Stimulated activated CD8-positive, alpha-beta memory T cell treated with anti-CD3 and anti-CD28 coated beads, Interleukin-4, amount 100 ng/mL, for 1 hour (primary cell): ENCODE measurements at regions not wholly inside any gene's neighbourhood (a gene's known extent, or its start where the extent isn't known, plus 50 kb on each side); places are given as distances from the start of the nearest gene placed in this dataset.

ENCODE experiments used
- DNase-seq, 2 donors: peaks; one replicate each; pipeline ENCODE4 v3.0.0-alpha.2; 2020; ENCODE audit warnings: low read depth in 2 of 2, low spot score in 1 of 2

DNA sequence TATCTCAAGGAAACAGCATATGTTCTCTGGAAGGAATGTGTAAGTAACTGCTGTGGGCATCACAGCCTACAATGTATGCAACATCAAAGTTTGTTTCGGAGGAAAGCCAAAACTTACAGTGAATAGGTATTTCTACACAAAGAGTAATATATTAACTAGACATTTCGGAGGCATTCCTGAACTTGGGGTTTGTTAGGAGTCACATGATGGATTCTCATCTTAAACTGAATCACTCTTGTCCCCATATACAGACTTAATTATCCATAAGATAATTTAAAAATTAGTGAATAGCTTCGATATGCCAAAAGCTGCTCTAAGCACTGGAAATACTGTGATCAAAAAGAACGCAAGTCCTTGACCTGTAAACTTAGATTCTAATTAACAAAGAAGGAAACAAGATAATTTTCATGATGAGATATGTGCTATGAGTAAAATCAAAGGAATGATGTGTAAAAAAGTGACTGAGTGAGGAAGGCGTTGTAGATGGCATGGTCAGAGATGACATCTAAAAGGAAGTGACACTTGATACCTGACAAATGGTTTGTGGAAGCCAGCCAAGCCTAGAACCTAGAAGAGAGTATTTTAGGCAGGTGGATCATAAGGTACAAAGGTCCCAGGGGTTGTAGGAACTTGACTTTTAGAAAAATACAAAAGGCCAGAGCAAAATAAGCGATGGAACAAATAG lies 273.1 kb downstream of the MRPL39 start:
- no peak for DNase-seq

DNA sequence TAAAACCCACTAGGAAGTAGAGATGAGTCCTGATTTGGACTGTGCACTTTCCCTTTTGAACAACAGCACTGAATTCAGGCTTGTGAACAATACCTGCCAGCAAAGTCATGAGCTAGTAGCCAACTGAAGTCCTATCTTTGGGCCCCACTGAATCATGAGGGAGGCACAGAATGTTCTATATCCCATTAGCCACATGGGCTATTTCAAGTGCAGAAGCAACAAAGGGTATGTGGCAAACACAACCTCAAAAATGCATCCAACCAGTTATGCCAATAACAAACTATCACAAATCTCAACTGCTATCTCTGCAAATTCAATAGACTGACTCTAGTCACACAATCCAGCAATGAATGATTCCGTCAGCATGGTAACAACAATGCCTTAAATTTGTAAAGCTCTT lies 276.0 kb downstream of the MRPL39 start:
- no peak for DNase-seq

- no peak for DNase-seq
Measured at GRCh38 chr21:25330266-25330665, 277.0 kb downstream of the MRPL39 start.

DNA sequence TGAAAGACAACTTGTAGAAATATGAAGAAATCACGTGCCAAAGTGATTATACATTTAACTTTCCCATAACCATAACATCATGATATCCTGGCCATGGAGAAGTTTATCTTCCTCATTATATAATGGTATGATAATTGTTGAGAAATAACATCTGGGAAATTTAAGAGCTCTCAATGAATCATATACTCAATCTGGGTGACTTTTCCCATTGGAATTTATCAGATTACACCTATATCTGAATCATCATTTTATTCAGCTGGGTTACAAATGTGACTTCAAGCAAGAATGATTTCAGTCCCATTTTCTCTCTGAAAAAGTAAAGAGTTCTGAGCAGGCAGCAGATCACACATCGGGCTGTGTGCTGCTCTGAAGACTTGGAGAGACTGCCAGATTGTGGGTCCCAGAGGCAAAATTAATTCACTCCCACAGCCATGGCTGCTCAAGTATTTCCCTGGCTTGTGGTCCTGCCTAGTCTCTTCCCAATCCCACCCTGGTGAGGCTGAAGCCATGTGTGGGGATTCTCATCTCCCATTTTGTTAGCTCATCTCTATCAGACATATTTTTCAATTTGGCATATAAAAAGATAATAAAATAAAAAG lies 278.0 kb downstream of the MRPL39 start:
- DNase-seq = no peak

DNA sequence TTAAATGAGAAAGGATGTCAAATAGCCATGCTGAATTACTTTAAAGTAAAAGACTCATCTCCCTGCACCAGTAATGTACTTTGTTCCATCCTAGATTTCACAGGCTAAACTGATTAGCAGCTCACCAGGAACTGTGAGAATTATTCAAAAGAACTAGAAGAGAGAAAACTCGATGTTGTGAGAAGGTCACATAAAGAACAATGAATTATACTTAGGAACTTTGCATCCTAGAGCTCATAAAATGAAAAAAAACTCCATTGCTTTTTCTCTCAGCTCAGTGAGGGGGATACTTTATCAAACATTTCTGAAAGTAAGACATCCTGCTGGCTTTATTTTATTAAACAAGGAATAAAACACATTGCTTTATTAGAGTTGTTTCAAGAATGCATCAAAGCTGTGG lies 278.5 kb downstream of the MRPL39 start:
- no peak for DNase-seq

DNA sequence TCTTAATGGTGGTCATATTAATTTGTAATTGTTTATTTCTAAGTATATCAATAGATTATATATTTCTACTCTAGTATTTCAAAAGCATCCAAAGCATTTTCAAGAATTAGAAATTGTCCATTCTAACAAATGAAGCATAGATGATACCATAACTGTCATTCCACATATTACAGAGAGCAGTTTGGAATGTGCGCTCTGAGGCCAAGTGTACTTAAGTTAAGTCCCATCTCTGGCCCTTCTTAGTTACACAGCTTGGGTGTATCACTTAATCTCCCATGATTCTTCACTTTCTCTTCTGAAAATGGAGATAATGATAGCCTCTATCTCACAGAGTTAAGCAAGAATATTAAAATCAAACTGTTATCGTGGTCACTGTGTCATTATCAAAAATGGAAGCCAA lies 281.1 kb downstream of the MRPL39 start:
- DNase-seq = no peak

- no peak for DNase-seq
Measured at GRCh38 chr21:25324666-25325065, 282.6 kb downstream of the MRPL39 start.

DNA sequence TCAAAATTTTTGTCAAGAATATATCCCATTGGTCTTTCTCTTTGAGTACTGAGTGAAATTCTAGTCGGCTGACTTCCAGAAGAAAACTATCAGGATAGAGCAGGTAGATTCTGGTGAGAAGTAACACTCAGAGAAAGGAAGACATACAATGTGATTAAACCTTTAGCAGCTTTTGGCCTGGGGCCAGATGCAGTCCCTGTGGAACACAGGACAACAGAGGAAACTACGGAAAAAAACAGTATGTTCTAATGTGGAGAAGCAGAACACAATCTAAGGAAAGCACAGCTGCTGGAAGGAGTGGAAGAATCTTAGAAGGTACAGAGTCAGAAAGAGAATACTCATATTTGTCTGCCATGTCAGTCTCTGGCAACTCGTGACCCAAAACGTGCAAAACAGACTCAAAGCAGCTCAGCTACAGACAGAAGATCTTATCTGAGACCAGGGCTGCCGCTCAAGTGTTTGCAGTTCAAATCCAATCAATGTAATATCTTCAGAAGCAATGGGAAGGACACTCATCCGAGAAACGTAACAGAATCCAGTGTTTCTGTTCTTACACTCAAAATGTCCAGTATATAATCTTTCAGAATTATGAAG lies 283.8 kb downstream of the MRPL39 start:
- no peak for DNase-seq

DNA sequence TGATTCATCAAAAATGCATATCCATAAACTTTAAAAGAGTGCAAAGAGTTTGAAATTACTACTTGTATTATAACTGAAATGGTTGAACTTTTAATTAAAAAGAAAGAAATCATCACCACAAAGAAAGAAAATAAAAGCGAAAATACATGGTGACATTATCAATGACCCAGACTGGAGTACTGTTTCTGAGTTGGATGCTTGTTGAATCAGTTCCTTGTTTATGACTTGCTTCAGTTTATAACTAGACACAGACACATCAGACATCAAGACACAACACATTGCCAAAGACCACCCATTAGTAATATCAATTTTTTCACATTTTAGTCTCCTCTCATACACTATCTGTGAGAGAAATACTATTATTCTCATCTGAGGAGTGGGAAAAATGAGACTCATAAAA lies 293.0 kb downstream of the MRPL39 start:
- DNase-seq = no peak

GRCh38 chr21:25313829-25314228 lies 293.5 kb downstream of the MRPL39 start:
- no peak for DNase-seq

DNA sequence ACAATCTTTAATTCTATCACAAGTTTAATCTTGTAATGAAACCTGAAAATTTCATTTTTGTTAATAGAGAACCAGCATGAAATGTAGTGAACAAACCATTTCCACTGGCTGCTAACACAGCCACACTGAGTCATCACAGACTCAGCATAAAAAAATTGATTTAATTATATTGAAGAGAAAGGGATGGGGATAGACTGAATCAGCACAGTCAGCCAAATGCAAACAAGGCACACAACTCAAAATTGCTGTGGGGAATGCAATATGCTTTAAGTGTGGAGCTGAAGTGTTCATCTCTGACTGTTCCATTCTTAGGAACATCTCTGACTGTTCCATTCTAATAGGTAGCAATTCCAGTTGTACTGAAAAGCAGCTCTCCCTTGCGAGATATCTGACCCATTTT lies 299.8 kb downstream of the MRPL39 start:
- DNase-seq = no peak

DNA sequence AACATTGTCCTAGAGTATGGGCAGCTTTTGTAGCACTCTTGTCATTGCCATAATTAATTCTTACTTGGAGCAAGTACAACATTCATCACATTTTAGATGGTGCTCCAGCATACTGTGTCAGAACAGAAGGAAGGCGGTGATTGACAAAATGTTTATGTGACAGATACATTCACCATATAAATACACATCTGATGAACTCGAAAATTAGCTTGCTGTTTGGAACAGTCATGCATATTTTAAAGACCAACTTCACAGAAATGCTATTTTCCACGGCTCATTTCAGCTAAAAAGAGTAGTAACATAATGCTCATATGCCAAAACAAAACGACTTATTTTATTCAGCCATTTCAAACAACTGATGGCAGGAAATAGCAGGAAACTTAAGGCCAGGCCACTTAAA lies 302.7 kb downstream of the MRPL39 start:
- DNase-seq = no peak

GRCh38 chr21:25300632-25301031 lies 306.6 kb downstream of the MRPL39 start:
- DNase-seq = no peak

DNA sequence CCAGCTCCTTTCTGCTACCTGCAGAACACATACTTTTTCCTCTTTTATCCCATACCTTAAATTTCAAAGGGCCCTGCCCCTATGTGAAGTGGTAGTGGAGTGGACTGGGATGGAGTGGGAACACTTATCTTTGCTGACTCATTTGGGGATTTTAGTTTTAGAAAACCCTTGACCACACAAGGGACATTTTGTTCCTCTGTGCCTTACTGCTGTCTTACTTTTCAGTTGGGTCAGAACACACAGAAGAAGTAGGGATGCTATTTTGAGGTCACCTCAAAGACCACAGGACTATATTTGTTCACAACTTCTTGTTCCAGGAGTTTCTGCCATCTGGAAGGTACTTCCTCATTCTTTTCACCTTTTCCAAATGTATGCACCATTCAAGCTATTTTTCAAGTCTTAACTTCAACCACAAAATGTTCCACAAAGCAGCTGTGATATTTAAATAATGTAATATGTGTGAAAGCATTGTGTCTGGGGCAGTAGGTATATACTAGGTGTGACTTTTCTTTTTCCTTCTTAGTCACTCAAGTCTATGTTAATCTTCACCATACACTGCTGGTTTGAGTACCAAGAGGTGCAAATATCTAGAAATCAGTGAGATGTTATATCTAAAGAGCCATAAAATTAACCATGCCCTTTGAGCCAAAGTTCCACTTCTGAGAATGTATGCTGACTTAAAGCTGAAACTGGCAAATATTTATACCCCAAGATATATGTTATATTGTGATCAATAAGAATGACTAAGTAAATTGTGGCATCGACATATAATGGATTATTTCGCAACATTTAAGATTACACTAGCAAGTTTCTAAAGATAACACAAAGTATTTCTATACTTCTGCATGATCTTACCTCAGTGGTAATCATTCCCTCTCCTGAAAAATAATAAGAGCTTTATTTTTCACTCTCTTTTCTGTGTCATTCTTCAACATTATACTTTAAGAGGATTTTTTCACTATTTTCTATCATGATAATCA lies 308.5 kb downstream of the MRPL39 start:
- DNase-seq = no peak

DNA sequence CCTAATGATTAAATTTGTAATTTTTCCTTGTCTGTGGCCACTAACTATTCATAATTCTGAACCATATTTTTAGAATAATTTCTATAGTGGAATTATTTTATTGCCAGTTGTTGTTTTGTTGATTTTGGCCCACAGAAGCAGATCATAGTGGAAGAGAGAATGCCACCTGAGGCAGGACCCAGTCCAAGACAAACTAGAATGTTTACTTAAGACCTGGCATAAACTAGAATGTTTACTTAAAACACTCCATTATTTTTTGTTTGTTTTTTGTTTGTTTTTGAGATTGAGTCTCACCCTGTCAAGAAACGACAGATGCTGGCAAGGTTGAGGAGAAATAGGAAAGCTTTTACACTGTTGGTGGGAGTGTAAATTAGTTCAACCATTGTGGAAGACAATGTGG lies 310.2 kb downstream of the MRPL39 start:
- no peak for DNase-seq

GRCh38 chr21:25296252-25296651 lies 311.0 kb downstream of the MRPL39 start:
- DNase-seq = no peak

- no peak for DNase-seq
Measured at GRCh38 chr21:25292396-25292795, 314.9 kb downstream of the MRPL39 start.

DNA sequence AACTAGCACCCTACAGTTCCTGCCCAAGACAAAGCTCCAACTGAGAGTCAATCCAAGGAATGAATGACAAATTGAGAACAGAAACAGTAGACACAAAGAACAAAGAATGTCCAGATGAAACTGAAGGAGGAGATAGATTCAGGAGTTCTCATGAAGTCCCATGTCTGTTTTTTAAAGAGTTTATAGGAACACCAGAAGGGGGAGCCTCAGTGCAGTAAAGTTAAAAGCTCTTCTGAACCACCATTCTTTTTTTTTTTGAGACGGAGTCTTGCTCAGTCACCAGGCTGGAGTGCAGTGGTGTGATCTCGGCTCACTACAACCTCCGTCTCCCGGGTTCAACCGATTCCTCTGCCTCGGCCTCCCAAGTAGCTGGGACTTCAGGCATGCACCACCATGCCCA lies 323.6 kb downstream of the MRPL39 start:
- no peak for DNase-seq

GRCh38 chr21:25281134-25281533 lies 326.1 kb downstream of the MRPL39 start:
- DNase-seq = no peak

DNA sequence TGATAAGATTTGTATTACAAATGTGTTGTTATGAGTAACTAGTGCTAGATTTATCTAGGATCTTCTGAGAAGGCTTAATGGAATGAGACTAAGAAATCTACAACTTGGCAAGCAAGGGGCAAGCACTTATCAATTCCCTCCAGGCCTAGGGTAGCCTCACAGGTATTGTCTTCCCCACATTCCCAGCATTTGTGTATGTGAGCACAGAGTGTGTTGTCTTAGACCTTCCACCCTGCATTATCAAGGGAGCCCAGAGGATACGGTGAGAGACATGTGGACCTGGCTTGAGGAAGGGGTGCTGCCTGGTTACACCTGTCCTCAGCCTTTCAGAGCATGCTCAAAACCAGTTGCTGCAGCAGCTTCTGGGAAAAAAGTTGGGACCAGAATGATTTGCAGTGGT lies 327.2 kb downstream of the MRPL39 start:
- DNase-seq = no peak

DNA sequence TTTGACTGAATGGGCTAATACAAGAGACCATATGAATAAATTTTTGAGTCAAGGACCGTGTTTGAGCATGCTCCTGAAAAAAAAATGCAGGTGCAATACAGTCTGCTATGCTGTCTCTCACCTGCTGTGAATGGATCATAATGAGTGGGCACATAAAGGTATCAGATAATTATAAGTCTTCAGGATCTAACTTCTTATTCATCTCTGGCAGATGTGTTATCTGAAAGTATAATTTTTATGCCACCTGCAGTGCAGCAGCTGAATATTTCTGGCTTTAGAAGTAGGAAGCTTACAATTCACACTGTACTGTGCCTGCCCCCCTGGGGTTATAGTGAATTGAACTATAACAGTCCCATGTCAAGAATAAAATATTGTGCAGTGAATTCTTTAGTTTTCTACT lies 333.3 kb downstream of the MRPL39 start:
- DNase-seq = no peak
